ENCODE measurements at regions not wholly inside any gene's neighbourhood (a gene's known extent, or its start where the extent isn't known, plus 50 kb on each side); places are given as distances from the start of the nearest gene placed in this dataset.

- no peak overlapping the region for H3K4me3 Mint-ChIP-seq (ENCODE audit: unreplicated experiment)
- no peak for DNase-seq (ENCODE audit: extremely low spot score, unreplicated experiment)
- no peak for TF ChIP-seq CTCF (IDR thresholded peaks at IDR 0.05)
- H3K27me3 Mint-ChIP-seq (ENCODE audit: unreplicated experiment): no peaks in the 10 kb centered on the region
- no peak overlapping the region for H3K27ac Mint-ChIP-seq (ENCODE audit: unreplicated experiment)
- no peaks in the 10 kb centered on the region for H3K9me3 Mint-ChIP-seq (ENCODE audit: unreplicated experiment)
- H3K36me3 Mint-ChIP-seq (ENCODE audit: unreplicated experiment): no peaks in the 10 kb centered on the region
- peaks cover 40% of the 10 kb centered on the region for H3K4me1 Mint-ChIP-seq (ENCODE audit: unreplicated experiment)
These were observed 651.4 kb downstream of the INHBA start for GRCh38 chr7:41051535-41051934.

- Mint-ChIP-seq H3K4me3 (ENCODE audit: unreplicated experiment) (no peak overlapping the region), H3K9me3 (ENCODE audit: unreplicated experiment) (no peaks in the 10 kb centered on the region), H3K4me1 (ENCODE audit: unreplicated experiment) (peaks cover 45% of the 10 kb centered on the region), H3K27ac (ENCODE audit: unreplicated experiment) (no peak overlapping the region), H3K27me3 (ENCODE audit: unreplicated experiment) (no peaks in the 10 kb centered on the region), H3K36me3 (ENCODE audit: unreplicated experiment) (no peaks in the 10 kb centered on the region)
- DNase-seq (ENCODE audit: extremely low spot score, unreplicated experiment): no peak
- TF ChIP-seq CTCF (IDR thresholded peaks at IDR 0.05): no peak
These were observed 651.8 kb downstream of the INHBA start for GRCh38 chr7:41051062-41051461.

GRCh38 chr7:41048771-41049170 is 654.1 kb downstream of the INHBA start:
- DNase-seq (ENCODE audit: extremely low spot score, unreplicated experiment): peak; percentile 36
- TF ChIP-seq CTCF (IDR thresholded peaks at IDR 0.05): no peak
- Mint-ChIP-seq H3K27me3 (ENCODE audit: unreplicated experiment) (no peaks in the 10 kb centered on the region), H3K4me3 (ENCODE audit: unreplicated experiment) (no peak overlapping the region), H3K9me3 (ENCODE audit: unreplicated experiment) (no peaks in the 10 kb centered on the region), H3K36me3 (ENCODE audit: unreplicated experiment) (no peaks in the 10 kb centered on the region), H3K4me1 (ENCODE audit: unreplicated experiment) (peaks cover 44% of the 10 kb centered on the region), H3K27ac (ENCODE audit: unreplicated experiment) (no peak overlapping the region)

GRCh38 chr7:41047789-41048191 is 655.1 kb downstream of the INHBA start:
- no peaks in the 10 kb centered on the region for H3K27me3 Mint-ChIP-seq (ENCODE audit: unreplicated experiment)
- peaks cover 42% of the 10 kb centered on the region for H3K4me1 Mint-ChIP-seq (ENCODE audit: unreplicated experiment)
- H3K4me3 Mint-ChIP-seq (ENCODE audit: unreplicated experiment): no peak overlapping the region

GRCh38 chr7:41047211-41047610 is 655.7 kb downstream of the INHBA start:
- Mint-ChIP-seq H3K4me3 (ENCODE audit: unreplicated experiment) (no peak overlapping the region), H3K9me3 (ENCODE audit: unreplicated experiment) (peaks cover 10% of the 10 kb centered on the region), H3K27ac (ENCODE audit: unreplicated experiment) (peak overlapping the region; percentile 76), H3K27me3 (ENCODE audit: unreplicated experiment) (no peaks in the 10 kb centered on the region), H3K36me3 (ENCODE audit: unreplicated experiment) (peaks cover 5% of the 10 kb centered on the region), H3K4me1 (ENCODE audit: unreplicated experiment) (peaks cover 42% of the 10 kb centered on the region)
- peak; percentile 32 for DNase-seq (ENCODE audit: extremely low spot score, unreplicated experiment)
- TF ChIP-seq CTCF (IDR thresholded peaks at IDR 0.05): no peak

More at GRCh38 chr7:41047789-41048191, 655.1 kb downstream of the INHBA start:
- DNase-seq (ENCODE audit: extremely low spot score, unreplicated experiment): peak; percentile 53
- TF ChIP-seq CTCF (IDR thresholded peaks at IDR 0.05): no peak
- H3K9me3 Mint-ChIP-seq (ENCODE audit: unreplicated experiment): peaks cover 5% of the 10 kb centered on the region
- peak overlapping the region; percentile 76 for H3K27ac Mint-ChIP-seq (ENCODE audit: unreplicated experiment)
- peaks cover 2% of the 10 kb centered on the region for H3K36me3 Mint-ChIP-seq (ENCODE audit: unreplicated experiment)

All from osteocyte (in vitro differentiated cells).